ENCODE measurements at regions not wholly inside any gene's neighbourhood (a gene's known extent, or its start where the extent isn't known, plus 50 kb on each side); places are given as distances from the start of the nearest gene placed in this dataset.

DNA sequence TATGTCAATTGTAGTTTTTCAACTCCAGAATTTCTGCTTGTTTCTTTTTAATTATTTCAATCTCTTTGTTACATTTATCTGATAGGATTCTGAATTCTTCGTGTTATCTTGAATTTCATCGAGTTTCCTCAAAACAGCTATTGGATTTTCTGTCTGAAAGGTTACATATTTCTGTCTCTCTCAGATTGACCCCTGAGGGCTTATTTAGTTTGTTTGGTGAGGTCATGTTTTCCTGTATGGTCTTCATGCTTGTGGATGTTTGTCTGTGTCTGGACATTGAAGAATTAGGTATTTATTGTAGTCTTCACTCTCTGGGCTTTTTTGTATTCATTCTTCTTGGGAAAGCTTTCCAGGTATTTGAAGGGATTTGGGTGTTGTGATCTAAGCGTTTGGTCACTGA is 85.6 kb downstream of the SNAPC1 start:
- no peak for DNase-seq (ENCODE audit: low read depth in 4 of 4, low spot score in 1 of 4)

DNA sequence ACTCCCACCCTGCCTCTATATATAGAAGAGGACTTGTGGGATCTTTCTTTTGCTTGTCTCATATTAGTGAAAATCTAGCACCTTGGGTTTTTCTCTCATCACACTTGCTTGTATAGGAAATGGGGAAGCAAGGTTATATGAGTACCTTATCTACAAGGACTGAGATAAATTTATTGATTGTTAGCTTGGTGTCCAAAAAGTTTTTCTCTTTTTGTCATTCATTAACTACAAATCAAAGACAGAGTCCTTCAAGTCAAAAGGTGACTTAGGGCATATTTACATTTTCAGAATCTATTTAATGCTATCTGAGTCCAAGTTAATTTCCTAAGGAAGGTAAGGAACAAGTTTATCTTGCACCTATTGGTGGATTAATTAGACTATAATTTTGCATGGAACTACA is 92.7 kb downstream of the SNAPC1 start:
- no peak for DNase-seq (ENCODE audit: low read depth in 4 of 4, low spot score in 1 of 4)

DNA sequence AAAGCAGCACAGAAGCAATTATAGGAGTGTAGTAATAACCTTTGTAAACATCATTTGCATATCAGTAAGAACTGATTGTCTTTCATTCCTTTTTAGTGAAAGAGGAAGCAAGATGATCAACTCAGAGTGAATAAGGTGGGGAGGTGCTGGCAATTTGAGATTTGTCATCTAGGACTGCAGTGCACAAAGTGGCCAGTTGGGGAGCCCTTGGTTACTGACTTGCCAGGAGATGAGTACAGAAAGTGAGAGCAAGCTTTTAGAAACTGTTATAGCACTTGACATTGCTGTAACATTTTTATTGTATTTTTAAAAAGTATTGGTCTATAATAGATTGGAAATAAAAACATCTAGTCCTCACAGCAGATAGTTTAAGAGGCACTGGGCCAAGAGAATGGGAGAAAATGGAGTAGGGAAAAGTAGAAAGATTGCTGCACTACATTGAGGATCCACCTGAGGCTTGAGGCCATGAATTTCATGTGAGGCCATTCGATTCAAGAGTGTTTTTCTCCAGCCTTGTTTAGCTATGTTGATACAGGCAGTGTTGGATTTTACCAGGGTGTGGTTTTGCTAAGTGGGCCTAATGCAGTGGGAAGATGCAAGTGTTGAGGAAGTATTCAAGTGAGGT is 98.2 kb downstream of the SNAPC1 start:
- peak in 3 of 4 experiments; percentile 47 to 60 (median 52) for DNase-seq (ENCODE audit: low read depth in 4 of 4, low spot score in 1 of 4)

GRCh38 chr14:61861320-61861865 is 99.2 kb downstream of the SNAPC1 start:
- DNase-seq (ENCODE audit: low read depth in 4 of 4, low spot score in 1 of 4), result no peak

DNA sequence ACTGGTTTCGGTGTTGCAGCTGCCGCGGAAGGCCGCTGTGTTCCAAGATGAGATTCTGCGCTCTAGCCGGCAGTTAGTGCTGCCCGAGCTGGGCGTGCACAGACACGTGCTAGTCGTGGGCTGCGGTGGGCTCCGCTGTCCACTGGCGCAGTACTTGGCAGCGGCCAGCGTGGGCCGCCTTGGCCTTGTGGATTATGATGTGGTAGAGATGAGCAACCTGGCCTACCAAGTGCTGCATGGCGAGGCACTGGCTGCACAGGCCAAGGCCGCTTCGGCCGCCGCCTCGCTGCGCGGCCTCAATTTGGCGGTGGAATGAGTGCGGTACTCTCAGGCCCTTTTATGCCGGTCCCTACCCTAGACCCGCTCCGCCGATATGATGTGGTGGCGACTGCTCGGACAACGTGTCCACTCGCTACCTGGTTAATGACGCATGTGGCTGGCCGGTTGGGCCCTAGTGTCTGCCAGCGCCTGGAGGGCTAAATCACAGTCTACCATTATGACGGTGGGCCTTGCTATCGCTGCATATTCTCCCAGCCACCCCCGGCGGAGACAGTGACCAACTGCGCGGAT is 102.2 kb downstream of the SNAPC1 start:
- DNase-seq (ENCODE audit: low read depth in 4 of 4, low spot score in 1 of 4), result no peak

DNA sequence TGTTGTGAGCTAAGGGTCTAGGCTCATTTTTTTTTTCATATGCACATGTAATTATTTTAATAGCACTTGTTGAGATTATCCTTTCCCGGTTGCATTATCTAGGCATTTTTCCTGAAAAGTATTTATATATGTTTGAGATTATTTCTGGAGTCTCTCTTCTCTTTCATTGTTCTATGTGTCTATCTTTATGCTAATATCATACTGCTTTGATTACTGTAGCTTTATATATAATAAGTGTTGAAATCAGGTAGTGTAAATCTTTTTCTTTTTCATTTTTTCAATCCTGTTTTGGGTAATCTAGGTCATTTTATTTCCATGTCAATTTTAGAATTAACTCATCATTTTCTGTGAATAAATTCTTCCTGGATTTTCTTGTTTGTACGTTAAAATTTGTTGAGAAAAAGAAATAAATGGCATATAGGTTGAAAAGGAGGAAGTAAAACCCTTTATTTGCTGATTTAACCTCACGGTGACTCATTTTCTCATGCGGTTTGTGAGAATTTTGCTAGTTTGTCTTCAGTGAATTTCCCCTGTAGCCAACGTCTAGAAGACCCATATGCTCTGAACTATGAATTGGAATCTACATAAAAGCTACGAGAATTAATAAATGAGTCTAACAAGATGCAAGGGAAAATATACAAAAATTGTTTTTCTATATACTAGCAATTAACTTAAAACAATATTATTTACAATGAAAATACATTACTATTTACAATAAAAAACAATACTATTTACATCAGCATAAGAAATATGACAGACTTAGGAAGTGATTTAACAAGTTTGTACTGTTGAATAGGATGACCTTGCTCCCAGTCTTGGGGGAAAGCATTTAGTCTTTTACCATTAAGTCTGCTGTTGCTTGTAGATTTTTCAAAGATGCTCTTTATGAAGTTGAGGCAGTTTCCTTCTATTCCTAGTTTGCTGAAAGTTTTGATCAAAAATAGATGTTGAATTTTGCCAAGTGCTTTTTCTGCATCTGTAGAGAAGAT is 105.0 kb downstream of the SNAPC1 start:
- no peak for DNase-seq (ENCODE audit: low read depth in 4 of 4, low spot score in 1 of 4)

GRCh38 chr14:61868846-61869245 is 106.6 kb downstream of the SNAPC1 start:
- no peak for DNase-seq (ENCODE audit: low read depth in 4 of 4, low spot score in 1 of 4)

DNA sequence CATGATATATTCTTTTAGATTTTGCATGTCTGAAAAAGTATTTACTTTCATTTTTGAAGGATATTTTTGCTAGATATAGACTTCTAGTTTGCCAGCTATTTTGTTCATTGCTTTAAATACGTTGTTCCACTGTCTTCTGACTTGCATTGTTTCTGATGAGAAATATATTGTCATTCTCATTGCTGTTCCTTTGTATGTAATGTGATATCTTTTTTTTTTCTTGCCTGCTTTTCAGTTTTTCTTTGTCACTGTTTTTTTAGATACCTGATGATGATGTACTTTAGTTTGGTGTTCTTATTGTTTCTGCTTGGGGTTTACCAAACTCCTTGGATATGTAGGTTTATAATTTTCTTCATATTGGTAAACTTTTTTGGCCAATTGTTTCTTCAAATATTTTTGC is 107.9 kb downstream of the SNAPC1 start:
- no peak for DNase-seq (ENCODE audit: low read depth in 4 of 4, low spot score in 1 of 4)

GRCh38 chr14:61872452-61872851 is 110.2 kb downstream of the SNAPC1 start:
- no peak for DNase-seq (ENCODE audit: low read depth in 4 of 4, low spot score in 1 of 4)

GRCh38 chr14:61875483-61875882 is 113.3 kb downstream of the SNAPC1 start:
- no peak for DNase-seq (ENCODE audit: low read depth in 4 of 4, low spot score in 1 of 4)

- DNase-seq (ENCODE audit: low read depth in 4 of 4, low spot score in 1 of 4), result no peak
These were observed 114.3 kb downstream of the SNAPC1 start for GRCh38 chr14:61876362-61877034.

DNA sequence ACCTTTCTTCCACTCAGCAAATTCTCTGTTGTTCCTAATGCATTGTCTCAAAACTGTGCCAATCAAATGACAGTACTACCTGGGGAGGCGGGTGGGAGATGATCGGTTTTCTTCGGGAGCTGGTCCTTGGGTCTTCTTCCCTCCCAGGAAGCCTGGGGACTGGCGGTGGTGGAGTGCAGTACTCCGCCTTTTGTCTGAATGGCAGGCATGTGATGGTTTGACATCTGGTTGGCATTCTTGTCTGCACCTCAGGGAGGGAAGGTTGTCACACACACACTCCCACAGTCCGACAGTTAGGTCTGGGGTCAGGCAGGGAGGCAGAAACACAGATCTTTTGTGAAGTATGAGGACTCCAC is 114.8 kb downstream of the SNAPC1 start:
- no peak for DNase-seq (ENCODE audit: low read depth in 4 of 4, low spot score in 1 of 4)

DNA sequence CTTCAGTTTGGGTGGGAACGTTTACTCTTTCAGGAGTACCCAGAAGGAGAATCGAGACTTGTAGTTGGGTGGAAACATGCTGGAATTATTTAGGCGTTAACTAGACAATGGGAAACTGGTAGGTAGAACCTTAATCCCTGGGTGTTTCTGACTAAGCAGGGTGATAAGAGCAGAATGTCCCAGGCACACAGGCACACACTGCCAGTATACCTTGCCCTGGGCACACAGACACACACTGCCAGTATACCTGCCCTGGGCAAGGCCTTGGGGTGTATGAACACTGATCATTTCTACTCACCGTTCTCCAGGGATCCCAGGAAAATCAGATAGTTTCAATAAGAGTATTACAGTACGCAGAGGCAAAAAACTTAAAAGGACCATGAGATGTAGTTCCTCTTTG is 115.5 kb downstream of the SNAPC1 start:
- DNase-seq (ENCODE audit: low read depth in 4 of 4, low spot score in 1 of 4), result no peak

- DNase-seq (ENCODE audit: low read depth in 4 of 4, low spot score in 1 of 4), result no peak
These were observed 116.7 kb downstream of the SNAPC1 start for GRCh38 chr14:61878931-61879330.

DNA sequence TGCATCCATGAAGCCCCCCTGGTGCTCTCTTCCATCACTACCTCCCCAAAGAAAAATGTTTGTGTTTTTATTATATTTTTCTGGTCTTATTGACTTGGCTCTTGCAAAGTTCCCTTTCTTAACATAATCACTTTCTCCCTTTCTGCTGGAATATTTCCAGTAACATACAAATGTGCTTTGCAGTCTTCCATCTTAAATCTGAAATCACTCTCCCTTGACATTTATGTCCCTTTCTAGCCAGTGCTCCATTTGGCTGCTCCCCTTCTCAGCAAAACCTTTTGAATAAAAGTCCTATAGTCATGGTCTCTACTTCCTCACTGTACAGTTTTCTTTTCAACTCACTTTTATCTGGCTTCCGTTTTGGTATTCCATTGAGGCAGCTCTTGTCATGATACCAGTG is 118.8 kb downstream of the SNAPC1 start:
- no peak for DNase-seq (ENCODE audit: low read depth in 4 of 4, low spot score in 1 of 4)

DNA sequence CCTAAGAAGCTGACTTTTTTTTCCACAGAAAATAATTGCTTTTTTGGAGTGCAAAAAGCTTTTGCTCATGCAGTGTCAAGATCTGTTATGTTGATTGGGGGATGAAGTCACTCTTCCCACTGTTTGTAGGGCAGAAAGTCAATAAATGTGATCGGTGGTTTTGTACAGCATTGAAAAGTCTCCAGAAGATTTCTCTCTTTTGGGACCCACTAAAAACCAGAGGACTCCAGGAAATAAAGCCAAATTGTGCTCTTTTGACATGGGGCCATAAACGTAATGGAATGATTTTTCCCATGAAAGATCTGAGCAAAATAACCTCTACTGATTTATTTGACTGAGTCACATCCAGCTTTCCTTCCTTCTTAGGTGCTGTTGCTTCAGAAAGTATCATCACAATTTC is 122.5 kb downstream of the SNAPC1 start:
- no peak for DNase-seq (ENCODE audit: low read depth in 4 of 4, low spot score in 1 of 4)

DNA sequence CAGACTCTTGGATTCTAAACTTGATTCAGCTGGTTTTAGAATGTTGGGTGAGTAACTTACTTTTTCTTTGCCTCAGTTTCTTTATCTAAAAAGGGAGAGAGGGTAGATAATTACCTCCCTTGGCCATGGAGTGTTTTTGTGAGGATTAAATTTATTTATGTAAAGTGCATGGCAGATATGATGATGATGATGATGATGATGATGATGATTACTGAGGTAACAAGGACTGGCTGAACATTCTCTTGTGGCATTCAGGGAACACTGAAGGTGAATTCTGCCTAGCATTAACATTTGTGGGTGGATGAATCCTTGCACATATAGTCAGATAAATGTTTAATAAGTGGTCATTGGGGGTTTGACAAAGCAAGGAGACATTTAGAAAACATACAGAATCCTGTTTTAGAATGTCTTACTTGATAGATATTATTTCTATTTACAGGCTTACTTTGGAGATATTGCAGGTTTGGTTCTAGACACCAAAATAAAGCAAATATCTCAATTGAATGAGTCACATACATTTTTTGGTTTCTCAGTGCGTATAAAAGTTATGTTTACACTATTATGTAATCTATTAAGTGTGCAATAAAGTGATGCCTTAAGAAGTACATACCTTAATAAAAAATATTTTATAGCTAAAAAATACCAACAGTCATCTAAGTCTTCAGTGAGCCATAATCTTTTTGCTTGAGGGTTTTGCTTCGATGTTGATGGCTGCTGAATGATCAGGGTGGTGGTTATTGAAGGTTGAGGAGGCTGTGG is 123.2 kb downstream of the SNAPC1 start:
- no peak for DNase-seq (ENCODE audit: low read depth in 4 of 4, low spot score in 1 of 4)

GRCh38 chr14:61887628-61888027 is 125.4 kb downstream of the SNAPC1 start:
- DNase-seq (ENCODE audit: low read depth in 4 of 4, low spot score in 1 of 4), result no peak

DNA sequence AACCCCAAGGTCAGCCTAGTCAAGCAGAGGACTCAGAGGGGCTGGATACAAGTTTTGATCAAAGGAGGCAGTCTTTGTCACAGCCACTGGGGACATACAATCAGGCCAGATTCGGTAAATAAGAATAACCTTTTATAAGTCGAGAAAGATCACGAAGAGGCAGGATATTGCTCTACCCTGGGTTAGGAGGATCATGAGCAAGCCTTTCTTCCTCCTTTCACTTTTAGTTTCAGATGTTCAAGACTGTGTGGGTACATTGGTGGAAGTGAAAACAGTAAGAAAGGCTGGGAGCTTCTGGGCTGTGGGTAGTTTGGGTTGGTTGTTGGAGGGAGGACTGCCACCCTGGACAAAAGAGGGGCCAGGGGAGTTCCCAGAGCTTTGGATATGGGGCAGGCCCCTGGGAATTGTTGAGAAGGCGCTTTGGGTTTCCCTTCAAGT is 127.7 kb downstream of the SNAPC1 start:
- no peak for DNase-seq (ENCODE audit: low read depth in 4 of 4, low spot score in 1 of 4)

GRCh38 chr14:61891170-61891569 is 128.9 kb downstream of the SNAPC1 start:
- no peak for DNase-seq (ENCODE audit: low read depth in 4 of 4, low spot score in 1 of 4)

GRCh38 chr14:61891810-61892209 is 129.6 kb downstream of the SNAPC1 start:
- DNase-seq (ENCODE audit: low read depth in 4 of 4, low spot score in 1 of 4), result no peak
